Gastroesophageal sphincter (tissue), 3 donors: ENCODE measurements at regions not wholly inside any gene's neighbourhood (a gene's known extent, or its start where the extent isn't known, plus 50 kb on each side); places are given as distances from the start of the nearest gene placed in this dataset.

Source experiments
- CTCF ChIP-seq, 4 experiments: fragments of 200-600 bp in 2 of 4; fragments of 450-650 bp in 2 of 4; sonication (generic) in 1 of 4; IDR thresholded peaks; one replicate each; pipeline ENCODE4 v1.5.1; 2017 to 2019; ENCODE audit warnings: antibody characterized with exemption in 4 of 4, mild to moderate bottlenecking in 2 of 4, moderate library complexity in 2 of 4
- POLR2A ChIP-seq, 2 donors: fragments of 450-650 bp; IDR thresholded peaks; one replicate each; pipeline ENCODE4 v1.6.1; 2017; ENCODE audit warnings: antibody characterized with exemption in 2 of 2, mild to moderate bottlenecking in 2 of 2, moderate library complexity in 1 of 2

DNA sequence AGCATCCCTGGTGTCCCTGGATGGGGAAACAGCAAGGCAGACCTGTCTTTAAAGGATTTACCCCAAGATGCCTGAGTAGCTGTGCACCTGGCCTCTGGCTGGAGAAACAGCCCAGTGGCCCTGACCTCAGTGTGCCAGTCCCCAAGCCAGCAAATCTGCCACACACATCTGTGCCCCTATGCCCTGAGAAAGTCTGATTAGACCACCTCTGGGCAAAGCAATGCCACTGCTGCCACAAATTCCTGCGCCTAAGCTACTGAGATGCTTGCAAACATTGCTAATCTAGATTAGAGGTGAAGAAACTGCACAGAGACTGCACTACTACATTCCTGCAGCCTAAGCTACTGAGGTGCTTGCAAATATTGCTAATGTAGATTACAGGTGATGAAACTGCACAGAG lies 269.6 kb downstream of the CEMIP2 start:
- TF ChIP-seq CTCF (IDR thresholded peaks at IDR 0.05) (no peak), POLR2A (IDR thresholded peaks at IDR 0.05) (no peak)
